GM12892 (cell line): ENCODE measurements at regions not wholly inside any gene's neighbourhood (a gene's known extent, or its start where the extent isn't known, plus 50 kb on each side); places are given as distances from the start of the nearest gene placed in this dataset.

Experiments
- POLR2A ChIP-seq: IDR thresholded peaks from 2 replicates; pipeline ENCODE4 v1.6.1; 2011; ENCODE audit warnings: low read depth, low read length, control low read depth
- POLR2AphosphoS5 ChIP-seq: IDR thresholded peaks from 2 replicates; pipeline ENCODE4 v1.6.1; 2011; ENCODE audit warnings: low read depth, low read length, control low read depth

DNA sequence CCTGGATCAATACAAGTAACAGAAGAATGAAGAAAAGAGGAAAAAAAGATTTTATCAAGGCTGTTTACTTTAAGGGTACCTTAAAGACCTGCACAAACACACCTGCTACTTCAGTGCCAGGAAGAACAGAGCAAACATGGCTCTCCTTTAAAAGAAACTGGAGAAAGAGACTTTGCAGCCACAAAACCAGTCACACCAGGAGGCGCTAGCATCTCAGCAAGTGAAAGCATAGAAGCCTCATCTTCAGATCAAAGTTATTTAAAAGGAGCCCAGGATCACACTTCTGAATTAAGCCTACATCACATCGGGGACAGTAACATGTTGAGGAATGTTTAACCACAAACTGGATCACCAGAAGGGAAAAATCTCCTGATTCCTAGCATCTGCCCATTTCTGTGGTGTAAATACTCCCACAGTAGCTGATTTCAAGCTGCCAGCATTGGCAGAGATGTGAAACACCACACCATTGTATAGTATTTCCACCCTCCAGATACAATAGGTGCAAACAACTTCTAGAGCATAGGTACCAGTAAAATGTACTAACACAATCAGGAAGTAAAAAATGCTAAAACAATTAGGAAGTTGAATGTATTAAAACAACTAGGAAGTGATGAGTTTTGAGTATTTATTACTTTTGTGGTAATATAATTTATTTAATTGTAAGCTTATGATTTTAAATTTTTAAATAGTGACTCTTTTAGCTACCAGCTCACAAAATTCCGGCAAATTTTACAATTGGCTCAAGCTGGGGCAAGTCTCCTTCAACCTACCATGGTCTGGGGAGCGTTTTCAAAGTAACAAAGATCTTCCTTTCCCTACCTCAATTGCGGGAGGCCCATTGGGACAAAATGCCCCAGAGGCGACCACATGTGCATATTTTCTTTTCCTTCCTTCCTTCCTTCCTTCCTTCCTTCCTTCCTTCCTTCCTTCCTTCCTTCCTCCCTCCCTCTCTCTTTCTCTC, 105.3 kb upstream of the CLDN14 start:
- no peak for TF ChIP-seq POLR2AphosphoS5
- no peak for TF ChIP-seq POLR2A
